HG02973 (cell line): ENCODE measurements at regions not wholly inside any gene's neighbourhood (a gene's known extent, or its start where the extent isn't known, plus 50 kb on each side); places are given as distances from the start of the nearest gene placed in this dataset.

ENCODE experiments used
- ATAC-seq: cut with Tn5 transposase; IDR thresholded peaks from one replicate; pipeline ENCODE4 v1.9.1; 2021; ENCODE audit warnings: moderate library complexity; ENCODE audit not compliant: unreplicated experiment

DNA sequence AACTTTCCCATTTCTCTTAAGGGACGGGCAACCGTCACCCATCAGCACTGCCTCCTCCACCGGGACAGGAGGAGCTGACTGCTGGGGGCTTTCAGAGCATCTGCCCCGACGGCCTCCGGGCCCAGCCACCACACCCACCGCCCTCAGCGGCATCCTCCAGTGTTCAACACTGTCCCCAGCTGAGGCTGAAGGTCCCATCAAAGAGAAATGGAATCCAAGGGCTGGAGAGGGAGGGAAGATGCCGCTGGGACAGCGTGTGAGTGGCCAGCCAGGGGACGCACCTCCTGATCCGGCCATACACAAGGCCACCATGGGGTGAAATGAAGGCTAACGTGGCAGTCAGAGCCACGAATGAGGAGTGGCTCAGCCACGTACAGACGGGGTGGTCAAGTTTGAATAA is 153.6 kb upstream of the PPP2R2D start:
- ATAC-seq, result no peak

GRCh38 chr10:131747791-131748190 is 153.0 kb upstream of the PPP2R2D start:
- ATAC-seq, result no peak

- ATAC-seq, result no peak
These were observed 152.6 kb upstream of the PPP2R2D start for GRCh38 chr10:131748191-131748590.

DNA sequence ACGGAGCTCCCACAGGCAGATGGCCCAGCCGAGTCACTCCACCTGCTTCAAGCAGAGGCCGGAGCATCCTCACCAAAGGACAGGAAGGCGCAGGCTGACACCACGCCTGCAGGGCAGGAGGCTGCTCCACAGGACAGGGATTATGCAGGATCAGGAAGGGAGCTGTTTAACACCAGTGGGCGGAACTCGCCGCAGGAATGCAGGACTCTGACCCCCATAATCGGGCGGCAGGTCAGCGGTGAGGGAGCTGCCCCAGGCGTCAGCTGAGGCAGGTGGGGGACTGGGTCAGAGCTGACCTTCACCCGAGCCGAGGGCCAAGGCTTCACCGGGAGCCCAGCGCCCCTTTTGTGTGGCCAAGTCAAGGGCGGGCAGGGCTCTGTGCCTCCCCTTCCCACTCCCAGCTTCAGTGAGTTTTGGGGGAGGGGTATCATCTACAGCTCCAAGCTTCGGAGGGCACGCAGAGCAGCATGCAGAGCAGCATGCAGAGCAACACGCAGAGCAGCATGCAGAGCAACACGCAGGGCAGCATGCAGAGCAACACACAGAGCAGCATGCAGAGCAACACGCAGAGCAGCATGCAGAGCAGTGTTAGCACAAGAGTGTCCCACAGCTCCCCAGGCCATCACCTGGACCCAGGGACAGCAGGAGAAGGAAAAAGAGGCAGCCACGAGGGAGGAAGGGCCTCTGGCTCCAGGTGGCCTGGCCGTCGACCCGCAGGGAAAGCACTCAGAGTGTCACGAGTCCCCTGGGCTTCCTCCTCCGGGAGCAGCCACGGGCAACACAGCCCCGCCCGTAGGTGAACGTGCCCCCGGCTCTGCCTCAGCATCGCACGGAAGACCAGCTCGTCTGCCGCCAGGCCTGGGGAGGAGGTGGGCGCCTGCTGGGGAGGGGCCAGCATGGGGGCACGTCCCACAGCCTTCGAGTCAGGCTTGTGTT is 151.7 kb upstream of the PPP2R2D start:
- no peak for ATAC-seq

- no peak for ATAC-seq
These were observed 151.1 kb upstream of the PPP2R2D start for GRCh38 chr10:131749767-131750142.

DNA sequence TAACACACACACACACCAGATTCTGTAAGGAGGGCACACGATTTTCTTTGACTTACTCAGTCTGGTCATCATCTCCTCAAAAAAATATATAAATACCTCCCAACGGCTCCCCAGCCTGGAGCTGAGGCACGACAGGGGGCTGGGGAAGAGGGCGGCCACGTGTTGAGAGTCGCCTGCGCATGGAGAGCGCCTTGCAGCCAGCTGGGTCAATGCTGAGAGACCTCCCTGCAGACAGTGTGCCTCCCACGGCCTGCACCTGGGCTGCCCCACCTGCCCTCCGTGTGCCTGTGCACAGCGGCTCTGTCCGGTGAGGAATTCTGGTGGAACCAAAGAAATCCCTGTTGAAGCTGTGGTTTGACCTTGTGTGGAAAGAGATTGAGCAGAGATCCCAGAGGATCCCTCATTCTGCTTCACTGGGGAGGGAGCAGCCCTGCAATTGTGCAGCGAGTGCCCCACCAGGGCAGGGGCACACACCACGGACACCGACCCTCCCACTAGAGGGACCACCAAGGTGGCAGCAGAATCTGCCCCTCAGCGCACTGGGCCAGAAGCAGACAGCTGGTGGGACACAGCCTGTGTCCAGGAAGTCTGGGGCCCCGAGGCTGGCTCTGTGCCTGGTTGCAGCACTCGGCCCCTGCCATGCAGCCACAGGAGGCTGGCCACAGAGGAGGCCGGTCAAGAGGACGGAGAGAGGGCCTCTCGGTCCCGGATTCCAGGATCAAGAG is 150.5 kb upstream of the PPP2R2D start:
- no peak for ATAC-seq

DNA sequence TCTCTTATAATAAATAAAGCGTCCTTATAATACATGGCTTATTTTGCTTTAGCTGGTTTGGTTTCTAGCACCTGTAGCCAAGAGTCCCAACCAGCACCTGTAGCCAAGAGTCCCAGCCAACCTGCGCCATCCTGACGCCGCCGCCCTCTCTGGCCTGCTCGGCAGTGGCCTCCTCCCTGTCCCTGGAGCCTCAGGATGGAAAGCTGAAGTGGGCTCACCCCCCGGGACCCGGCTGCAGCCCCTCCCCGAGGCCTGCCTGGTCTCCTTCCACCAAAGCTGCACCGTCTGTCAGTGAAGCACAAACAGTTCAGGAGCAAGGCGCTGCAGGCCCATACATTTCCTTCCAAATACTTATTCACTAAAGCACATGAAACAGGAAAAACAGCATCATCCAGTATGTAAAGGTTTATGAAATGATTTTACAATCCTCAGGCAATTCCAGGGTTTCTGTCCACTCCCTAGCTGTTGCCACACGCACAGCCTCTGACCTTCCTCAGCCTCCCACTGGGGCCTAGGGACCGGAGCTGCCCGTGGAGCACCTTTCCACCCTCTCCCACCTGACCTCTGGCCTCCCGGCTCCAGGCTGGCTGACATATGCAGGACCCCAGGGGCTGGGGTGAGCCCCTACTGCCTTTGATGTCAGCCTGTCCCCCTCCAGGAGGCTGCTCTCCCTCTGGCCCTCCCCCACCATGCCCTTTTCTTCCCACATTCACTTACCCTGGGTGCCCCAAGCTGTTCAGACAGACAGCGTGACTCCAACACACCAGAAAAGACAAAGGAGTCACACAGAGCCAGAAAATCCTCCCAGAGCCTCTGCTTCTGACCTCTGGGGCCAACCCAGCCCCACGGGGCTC is 149.6 kb upstream of the PPP2R2D start:
- ATAC-seq, result no peak

DNA sequence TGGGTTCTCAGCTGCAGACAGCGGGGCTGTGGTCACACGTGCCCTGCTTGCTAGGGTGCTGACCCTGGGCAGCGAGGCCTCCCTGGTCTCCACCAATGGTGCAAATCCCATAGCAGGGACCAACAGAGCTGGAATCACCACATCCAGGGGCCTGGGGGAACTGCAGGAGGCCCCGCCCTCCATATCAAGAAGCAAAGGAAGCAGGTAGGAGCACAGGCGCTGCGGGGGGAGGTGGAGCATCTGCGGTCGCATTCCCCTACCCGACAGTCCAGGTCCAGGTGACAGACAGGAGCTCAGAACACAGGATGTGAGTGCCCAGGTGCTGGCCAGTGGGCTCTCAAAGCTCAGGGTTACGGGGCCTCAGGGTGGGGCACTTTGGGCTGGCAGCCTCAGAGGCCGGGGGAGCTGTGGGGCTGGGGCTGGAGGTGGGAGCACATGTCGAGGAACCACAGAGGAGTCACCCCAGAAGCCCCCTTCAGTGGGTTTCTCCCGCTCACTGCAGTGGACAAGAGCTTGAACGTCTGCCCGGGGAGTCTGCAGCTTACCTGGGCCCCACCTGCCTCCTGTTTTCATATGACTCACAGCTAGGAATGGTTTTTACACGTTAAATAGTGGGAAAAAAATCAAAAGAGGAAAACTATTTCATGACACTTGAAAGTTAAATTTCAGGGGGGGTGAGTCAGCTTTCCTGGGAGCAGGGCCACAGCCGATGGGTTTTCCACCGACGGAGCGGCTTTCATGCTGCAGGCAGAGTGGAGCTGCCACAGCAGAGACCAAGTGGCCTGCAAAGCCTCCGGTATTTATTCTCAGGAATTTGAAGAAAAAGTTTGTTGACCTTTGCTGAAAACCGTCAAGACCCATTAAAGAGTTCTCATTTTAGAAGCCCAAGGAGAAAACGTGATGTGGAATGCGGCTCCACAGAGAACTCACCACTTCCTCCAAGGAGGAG is 148.7 kb upstream of the PPP2R2D start:
- ATAC-seq, result no peak

- no peak for ATAC-seq
These were observed 147.5 kb upstream of the PPP2R2D start for GRCh38 chr10:131753336-131753735.

DNA sequence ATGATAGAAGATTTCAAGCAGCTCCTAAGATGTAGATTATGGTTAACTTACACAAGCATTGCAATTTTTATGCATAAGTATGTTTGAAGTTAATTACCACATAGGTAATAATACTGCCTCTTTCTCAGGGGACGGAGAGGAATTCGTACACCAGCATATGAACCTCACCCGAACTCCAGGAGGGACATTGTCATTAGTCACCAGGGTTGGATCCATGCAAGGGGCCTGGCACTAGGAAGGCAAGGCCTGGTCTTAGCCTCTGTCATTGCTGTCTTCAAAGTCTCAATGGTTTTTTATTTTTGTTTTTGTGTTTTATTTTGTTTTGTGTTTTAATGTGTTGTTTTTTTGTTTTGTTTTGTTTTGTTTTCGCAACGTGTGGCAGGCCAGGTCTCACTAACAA is 145.6 kb upstream of the PPP2R2D start:
- no peak for ATAC-seq

DNA sequence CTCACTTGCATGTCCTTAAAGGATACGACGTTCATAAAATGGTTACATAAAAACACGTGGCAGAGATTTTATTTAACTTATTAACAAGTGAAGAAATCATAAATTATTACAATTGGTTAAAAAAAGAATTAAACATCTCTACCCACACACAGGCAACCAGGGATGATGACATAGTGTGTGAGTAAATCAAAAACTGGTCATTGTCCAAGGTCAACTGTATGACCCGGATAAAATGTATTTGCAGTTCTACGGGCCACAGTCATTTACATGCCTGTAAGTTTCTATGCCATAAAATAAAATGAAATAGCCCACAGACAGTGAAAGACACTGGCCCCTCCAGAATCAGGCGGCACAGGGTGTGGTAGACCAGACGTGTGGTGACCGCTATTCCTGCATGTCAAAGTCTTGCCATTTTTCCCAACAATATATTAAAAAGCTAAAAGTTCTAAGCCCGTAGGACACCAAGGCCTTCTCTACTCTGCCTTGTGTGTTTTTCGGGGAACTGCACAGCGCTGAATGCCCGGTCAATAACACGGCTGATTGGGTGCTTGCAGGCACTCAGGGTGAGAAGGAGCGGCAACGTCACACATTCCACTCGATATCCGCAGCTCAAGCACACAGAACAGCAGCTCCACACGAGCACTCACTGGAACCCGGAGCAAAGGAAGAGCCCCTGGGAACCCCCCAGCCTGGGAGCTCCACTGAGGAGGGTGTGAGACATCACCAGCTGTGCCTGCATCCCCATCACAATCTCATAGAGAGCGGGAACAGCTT is 143.3 kb upstream of the PPP2R2D start:
- no peak for ATAC-seq

GRCh38 chr10:131758062-131758938 is 142.5 kb upstream of the PPP2R2D start:
- ATAC-seq, result no peak

- ATAC-seq, result no peak
These were observed 141.9 kb upstream of the PPP2R2D start for GRCh38 chr10:131758939-131759301.

DNA sequence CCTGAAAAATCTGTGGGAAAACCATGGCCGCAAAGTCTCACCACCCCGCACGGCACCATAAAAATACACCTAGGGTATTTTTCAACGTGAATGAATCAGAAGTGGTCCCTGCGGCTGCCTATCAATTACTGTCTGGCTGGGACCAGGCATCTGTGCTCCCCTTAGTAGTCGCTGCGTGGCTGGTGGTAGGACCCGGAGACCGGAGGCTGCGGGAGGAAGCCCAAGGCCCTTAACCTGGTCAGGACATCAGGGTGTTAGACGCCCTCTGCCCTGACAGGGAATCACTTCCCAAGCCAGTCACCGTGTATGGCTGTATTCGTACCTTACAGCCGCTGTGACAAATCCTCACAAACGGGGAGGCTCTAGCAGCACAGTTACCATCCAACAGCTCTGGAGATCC is 141.5 kb upstream of the PPP2R2D start:
- no peak for ATAC-seq

- ATAC-seq, result no peak
These were observed 140.2 kb upstream of the PPP2R2D start for GRCh38 chr10:131760416-131761166.

- ATAC-seq, result no peak
These were observed 137.8 kb upstream of the PPP2R2D start for GRCh38 chr10:131762789-131763696.

DNA sequence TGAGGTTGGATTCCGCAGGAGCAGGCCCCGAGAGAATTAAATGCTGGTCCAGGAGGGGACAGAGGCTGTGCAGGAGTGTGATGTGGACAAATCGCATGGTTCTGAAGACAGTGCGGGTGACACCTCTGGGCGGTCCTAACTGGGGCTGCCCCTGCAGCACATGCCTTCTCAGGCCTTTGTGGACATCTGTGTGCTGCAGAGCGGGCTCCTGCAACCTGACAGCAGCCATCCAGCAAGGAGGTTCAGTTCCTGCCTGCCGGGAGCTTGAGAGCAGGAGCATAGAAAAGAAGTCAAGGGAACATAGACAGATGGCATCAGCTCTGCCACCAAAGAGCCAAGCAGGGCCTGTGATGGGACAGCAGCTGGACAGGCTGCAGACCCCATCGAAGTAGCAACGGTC is 135.9 kb upstream of the PPP2R2D start:
- ATAC-seq, result no peak
